ENCODE measurements at regions not wholly inside any gene's neighbourhood (a gene's known extent, or its start where the extent isn't known, plus 50 kb on each side); places are given as distances from the start of the nearest gene placed in this dataset.

DNA sequence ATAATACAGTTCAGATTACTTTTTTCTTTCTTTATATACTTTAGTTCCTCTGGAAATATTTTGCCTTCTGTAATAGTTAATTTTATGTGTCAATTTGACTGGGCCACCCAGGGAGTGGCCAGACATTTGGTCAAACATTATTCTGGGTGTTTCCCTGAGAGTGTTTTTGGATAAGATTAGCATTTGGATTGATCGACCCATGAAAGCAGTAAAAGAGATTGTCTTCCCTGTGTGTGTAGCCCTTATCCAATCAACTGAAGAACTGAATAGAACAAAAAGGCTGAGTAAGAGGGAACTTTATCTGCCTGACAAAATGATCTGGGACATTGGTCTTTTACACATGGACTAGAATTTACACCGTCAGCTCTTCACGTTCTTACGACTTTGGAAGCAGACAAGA, 1190.1 kb upstream of the FAM98A start:
- Histone ChIP-seq H3K9me2 (no peaks in the 10 kb centered on the region), H3K27ac (ENCODE audit: low read depth in 2 of 2, low read length in 1 of 2) (no peak overlapping the region), H3K27me3 (ENCODE audit: insufficient read depth) (no peaks in the 10 kb centered on the region), H3K36me3 (replicated peaks in 1 of 2; ENCODE audit: control insufficient read depth in 1 of 2, insufficient read depth in 2 of 2, low read length in 1 of 2) (no peaks in the 10 kb centered on the region), H3K9me3 (no peaks in the 10 kb centered on the region), H3K79me2 (ENCODE audit: insufficient read depth) (no peaks in the 10 kb centered on the region), H4K20me1 (ENCODE audit: insufficient read depth) (no peaks in the 10 kb centered on the region), H3K4me2 (no peak overlapping the region), H3K4me3 (ENCODE audit: low read depth in 2 of 2, low read length in 1 of 2) (no peak overlapping the region), H3K4me1 (ENCODE audit: control insufficient read depth in 1 of 2, insufficient read depth in 2 of 2, low read depth in 1 of 2, low read length in 1 of 2) (no peaks in the 10 kb centered on the region), H3K9ac (no peak overlapping the region), H3F3A (replicated peaks; ENCODE audit: insufficient read depth) (no peaks in the 10 kb centered on the region), H2AFZ (ENCODE audit: low read depth) (no peak overlapping the region)
- TF ChIP-seq, protein P1, sequence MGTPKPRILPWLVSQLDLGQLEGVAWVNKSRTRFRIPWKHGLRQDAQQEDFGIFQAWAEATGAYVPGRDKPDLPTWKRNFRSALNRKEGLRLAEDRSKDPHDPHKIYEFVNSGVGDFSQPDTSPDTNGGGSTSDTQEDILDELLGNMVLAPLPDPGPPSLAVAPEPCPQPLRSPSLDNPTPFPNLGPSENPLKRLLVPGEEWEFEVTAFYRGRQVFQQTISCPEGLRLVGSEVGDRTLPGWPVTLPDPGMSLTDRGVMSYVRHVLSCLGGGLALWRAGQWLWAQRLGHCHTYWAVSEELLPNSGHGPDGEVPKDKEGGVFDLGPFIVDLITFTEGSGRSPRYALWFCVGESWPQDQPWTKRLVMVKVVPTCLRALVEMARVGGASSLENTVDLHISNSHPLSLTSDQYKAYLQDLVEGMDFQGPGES (IDR thresholded peaks at IDR 0.05; ENCODE audit: low read depth, low read length), result no peak
- no peak for TF ChIP-seq CHD2 (IDR thresholded peaks at IDR 0.05; ENCODE audit: low read length, partially characterized antibody)
- TF ChIP-seq SMC3 (IDR thresholded peaks at IDR 0.05; ENCODE audit: low read depth, low read length), result no peak
- TF ChIP-seq EZH2phosphoT487 (IDR thresholded peaks at IDR 0.05; ENCODE audit: borderline replicate concordance, low read depth), result no peak
- TF ChIP-seq RXRA (IDR thresholded peaks at IDR 0.05; ENCODE audit: borderline replicate concordance, low read depth), result no peak
- no peak for TF ChIP-seq RCOR1 (IDR thresholded peaks at IDR 0.05; ENCODE audit: low read length)
- no peak for TF ChIP-seq GATA2 (CRISPR knock-in tag; IDR thresholded peaks at IDR 0.05)
- no peak for TF ChIP-seq RFX5 (IDR thresholded peaks at IDR 0.05; ENCODE audit: low read length)
- TF ChIP-seq MEF2A (IDR thresholded peaks at IDR 0.05; ENCODE audit: borderline replicate concordance, low read depth), result no peak
- no peak for TF ChIP-seq YY1 (IDR thresholded peaks at IDR 0.05; ENCODE audit: low read depth)
- no peak for TF ChIP-seq NFIC (IDR thresholded peaks at IDR 0.05; ENCODE audit: borderline replicate concordance)
- TF ChIP-seq, protein P2, sequence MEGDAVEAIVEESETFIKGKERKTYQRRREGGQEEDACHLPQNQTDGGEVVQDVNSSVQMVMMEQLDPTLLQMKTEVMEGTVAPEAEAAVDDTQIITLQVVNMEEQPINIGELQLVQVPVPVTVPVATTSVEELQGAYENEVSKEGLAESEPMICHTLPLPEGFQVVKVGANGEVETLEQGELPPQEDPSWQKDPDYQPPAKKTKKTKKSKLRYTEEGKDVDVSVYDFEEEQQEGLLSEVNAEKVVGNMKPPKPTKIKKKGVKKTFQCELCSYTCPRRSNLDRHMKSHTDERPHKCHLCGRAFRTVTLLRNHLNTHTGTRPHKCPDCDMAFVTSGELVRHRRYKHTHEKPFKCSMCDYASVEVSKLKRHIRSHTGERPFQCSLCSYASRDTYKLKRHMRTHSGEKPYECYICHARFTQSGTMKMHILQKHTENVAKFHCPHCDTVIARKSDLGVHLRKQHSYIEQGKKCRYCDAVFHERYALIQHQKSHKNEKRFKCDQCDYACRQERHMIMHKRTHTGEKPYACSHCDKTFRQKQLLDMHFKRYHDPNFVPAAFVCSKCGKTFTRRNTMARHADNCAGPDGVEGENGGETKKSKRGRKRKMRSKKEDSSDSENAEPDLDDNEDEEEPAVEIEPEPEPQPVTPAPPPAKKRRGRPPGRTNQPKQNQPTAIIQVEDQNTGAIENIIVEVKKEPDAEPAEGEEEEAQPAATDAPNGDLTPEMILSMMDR (IDR thresholded peaks at IDR 0.05), result no peak
- no peak for TF ChIP-seq EP300 (IDR thresholded peaks at IDR 0.05; ENCODE audit: borderline replicate concordance in 1 of 2, low read depth in 1 of 2, low read length in 1 of 2)
- TF ChIP-seq SIN3A (IDR thresholded peaks at IDR 0.05; ENCODE audit: borderline replicate concordance, low read depth, low read length), result no peak
- TF ChIP-seq TCF12 (IDR thresholded peaks at IDR 0.05), result no peak
- no peak for TF ChIP-seq RAD21 (IDR thresholded peaks at IDR 0.05; ENCODE audit: low read length)
- no peak for TF ChIP-seq NRF1 (IDR thresholded peaks at IDR 0.05; ENCODE audit: low read depth, low read length)
- TF ChIP-seq FOXJ3 (CRISPR knock-in tag; IDR thresholded peaks at IDR 0.05), result no peak
- no peak for DNase-seq
- POLR2A ChIA-PET, result no interaction called here
- 30% methylated on average over 4 of the region's 4 CpGs for WGBS (ENCODE audit: low lambda C conversion rate)
- CTCF ChIA-PET, result no interaction called here

GRCh38 chr2:34787341-34787740, 1188.2 kb upstream of the FAM98A start:
- Histone ChIP-seq H3K4me3 (ENCODE audit: low read depth in 2 of 2, low read length in 1 of 2) (no peak overlapping the region), H3K4me2 (no peak overlapping the region), H3K9me2 (no peaks in the 10 kb centered on the region), H3F3A (replicated peaks; ENCODE audit: insufficient read depth) (no peaks in the 10 kb centered on the region), H3K9me3 (no peaks in the 10 kb centered on the region), H3K4me1 (ENCODE audit: control insufficient read depth in 1 of 2, insufficient read depth in 2 of 2, low read depth in 1 of 2, low read length in 1 of 2) (no peaks in the 10 kb centered on the region), H2AFZ (ENCODE audit: low read depth) (no peak overlapping the region), H3K27ac (ENCODE audit: low read depth in 2 of 2, low read length in 1 of 2) (no peak overlapping the region), H3K36me3 (replicated peaks in 1 of 2; ENCODE audit: control insufficient read depth in 1 of 2, insufficient read depth in 2 of 2, low read length in 1 of 2) (no peaks in the 10 kb centered on the region), H3K9ac (no peak overlapping the region), H3K27me3 (ENCODE audit: insufficient read depth) (no peaks in the 10 kb centered on the region), H4K20me1 (ENCODE audit: insufficient read depth) (no peaks in the 10 kb centered on the region), H3K79me2 (ENCODE audit: insufficient read depth) (no peaks in the 10 kb centered on the region)
- ChIA-PET CTCF (no interaction called here), POLR2A (no interaction called here)
- DNase-seq, result no peak
- no peak for TF ChIP-seq RFX5 (IDR thresholded peaks at IDR 0.05; ENCODE audit: low read length)
- TF ChIP-seq, protein P3, sequence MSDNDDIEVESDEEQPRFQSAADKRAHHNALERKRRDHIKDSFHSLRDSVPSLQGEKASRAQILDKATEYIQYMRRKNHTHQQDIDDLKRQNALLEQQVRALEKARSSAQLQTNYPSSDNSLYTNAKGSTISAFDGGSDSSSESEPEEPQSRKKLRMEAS (IDR thresholded peaks at IDR 0.05; ENCODE audit: low read depth), result no peak
- no peak for TF ChIP-seq RXRA (IDR thresholded peaks at IDR 0.05; ENCODE audit: borderline replicate concordance, low read depth)
- TF ChIP-seq NRF1 (IDR thresholded peaks at IDR 0.05; ENCODE audit: low read depth, low read length), result no peak
- TF ChIP-seq SMC3 (IDR thresholded peaks at IDR 0.05; ENCODE audit: low read depth, low read length), result no peak
- TF ChIP-seq MEF2A (IDR thresholded peaks at IDR 0.05; ENCODE audit: borderline replicate concordance, low read depth), result no peak
- no peak for TF ChIP-seq FOSL2 (IDR thresholded peaks at IDR 0.05; ENCODE audit: borderline replicate concordance, low read depth)
- TF ChIP-seq CHD2 (IDR thresholded peaks at IDR 0.05; ENCODE audit: low read length, partially characterized antibody), result no peak
- TF ChIP-seq USF2 (IDR thresholded peaks at IDR 0.05; ENCODE audit: borderline replicate concordance, low read depth, low read length), result no peak
- TF ChIP-seq FOXM1 (IDR thresholded peaks at IDR 0.05; ENCODE audit: low read depth), result no peak
- TF ChIP-seq EP300 (IDR thresholded peaks at IDR 0.05; ENCODE audit: borderline replicate concordance in 1 of 2, low read depth in 1 of 2, low read length in 1 of 2), result no peak
- TF ChIP-seq, protein P2 (IDR thresholded peaks at IDR 0.05), result no peak
- TF ChIP-seq TCF12 (IDR thresholded peaks at IDR 0.05), result no peak
- TF ChIP-seq EZH2phosphoT487 (IDR thresholded peaks at IDR 0.05; ENCODE audit: borderline replicate concordance, low read depth), result no peak
- no peak for TF ChIP-seq GATA2 (CRISPR knock-in tag; IDR thresholded peaks at IDR 0.05)

Data from SK-N-SH (cell line).